Left forelimb (tissue), 1 donor: ENCODE measurements at regions not wholly inside any gene's neighbourhood (a gene's known extent, or its start where the extent isn't known, plus 50 kb on each side); places are given as distances from the start of the nearest gene placed in this dataset.
"Not testable (repeated sequence)": the region's sequence is repeated elsewhere in the genome, so short reads cannot be mapped to it uniquely, and the experiment has no call there.

ENCODE experiments used
- DNase-seq: peaks from one replicate; pipeline ENCODE4 v3.0.0-alpha.2; 2018; ENCODE audit warnings: low spot score

DNA sequence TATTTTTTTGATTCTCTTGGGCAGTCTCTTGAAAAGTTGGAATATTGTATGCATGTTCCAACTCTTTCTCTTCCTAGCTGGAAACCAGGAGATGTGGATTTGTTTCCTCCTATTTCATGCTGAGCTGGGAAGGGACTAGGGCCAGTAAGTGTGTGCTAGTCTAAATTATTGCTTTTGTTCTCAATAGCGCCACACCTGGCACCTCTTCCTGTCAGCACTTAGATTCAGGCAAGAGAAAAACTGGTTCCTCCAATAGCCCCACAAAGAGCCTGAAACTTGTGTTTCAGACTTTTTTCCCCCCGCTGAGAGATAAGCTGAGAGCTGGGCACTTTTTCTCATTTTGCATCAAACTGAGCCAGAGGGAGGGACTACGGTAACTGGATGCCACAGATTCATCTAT lies 353.4 kb downstream of the OLFM4 start:
- DNase-seq, result no peak

DNA sequence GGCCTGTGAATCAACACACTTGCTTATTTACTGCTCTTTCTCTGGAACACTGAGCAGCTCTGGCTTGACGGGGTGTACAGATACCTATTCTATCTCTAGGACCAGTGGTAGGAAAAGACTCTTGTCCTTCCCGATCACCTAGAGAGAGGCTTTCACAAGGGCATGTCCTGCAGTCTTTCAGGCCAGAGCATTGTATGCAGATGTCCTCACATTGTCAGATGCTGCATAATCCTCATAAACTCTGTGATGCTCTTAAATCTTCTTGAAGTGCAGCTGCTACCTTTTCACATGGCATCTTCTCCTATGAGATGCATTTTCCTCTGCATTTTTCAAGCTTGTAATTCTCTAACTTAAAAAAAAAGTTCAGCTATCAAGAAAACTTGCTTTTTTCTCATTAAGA lies 369.4 kb downstream of the OLFM4 start:
- DNase-seq, result no peak

DNA sequence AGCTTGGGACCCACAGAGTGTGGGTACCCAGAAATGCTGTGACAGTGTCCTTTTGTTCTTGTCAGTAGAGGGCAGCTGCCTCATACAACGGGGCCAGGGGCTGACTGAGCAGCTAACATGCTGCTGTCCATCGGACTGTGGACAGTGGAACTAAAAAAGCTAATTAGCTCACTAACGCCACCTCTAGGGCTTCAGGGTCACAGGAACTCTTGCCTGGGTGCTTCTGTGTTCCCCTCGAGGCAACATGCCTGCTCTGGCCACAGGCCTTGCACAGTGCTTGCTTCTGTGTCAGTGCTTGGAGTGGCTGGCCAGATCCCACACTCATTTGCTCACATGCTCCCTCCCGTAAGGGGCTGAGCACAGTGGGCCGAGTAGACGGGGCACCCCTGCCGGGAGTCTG lies 377.0 kb downstream of the OLFM4 start:
- no peak for DNase-seq

DNA sequence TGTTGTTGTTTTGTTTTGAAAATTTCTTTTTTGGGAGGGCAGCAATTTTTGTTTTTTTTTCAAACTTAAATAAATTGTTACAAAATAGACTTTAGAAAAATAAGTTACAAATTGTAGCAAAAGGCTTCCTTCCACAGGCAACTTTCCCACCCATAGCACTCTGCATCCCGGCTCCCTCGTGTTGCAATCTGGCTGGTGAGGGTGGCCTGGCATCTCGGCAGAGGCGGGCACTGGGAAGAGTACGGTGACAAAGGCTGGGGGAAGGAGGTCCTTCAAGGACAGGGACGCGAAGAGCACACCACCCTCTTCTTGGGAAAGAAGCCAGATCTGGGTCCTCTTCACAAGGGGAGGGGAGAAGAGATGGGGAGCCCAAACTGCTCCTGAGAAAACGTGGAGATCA lies 379.7 kb downstream of the OLFM4 start:
- DNase-seq, result no peak

DNA sequence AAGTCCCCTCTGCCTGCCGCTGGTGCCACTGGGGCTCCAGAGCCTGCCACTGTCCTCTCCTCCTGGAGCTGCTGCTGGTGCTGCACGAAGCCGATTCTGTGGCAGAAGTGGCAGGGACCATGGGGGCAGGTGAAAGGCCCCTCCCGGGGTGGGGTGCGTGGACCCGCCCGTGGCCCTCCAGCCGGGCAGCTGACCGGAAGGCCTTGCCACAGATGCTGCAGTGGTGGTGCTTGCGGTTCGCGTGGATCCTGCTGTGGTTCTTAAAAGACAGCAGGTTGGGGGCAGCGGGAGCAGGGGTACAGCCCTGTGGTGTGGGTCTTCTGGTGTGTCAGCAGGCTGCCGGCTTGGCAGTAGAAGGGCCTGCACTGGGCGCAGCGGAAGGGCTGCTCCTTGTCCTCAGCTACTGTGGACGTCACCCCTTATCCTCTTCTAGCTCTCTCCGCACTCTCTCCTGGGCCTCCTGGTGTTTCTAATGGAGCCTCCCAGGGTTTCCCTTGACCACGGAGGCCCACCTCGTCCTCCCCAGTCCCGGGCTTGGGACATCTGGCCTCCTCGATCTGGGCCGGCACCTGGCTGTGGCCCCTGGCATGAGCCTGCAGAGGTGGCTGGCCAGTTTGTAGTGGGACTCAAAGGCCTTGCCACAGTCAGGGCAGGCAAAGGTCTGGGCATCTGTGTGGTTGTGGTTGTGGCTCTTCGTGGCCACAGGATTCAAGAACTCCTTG lies 380.4 kb downstream of the OLFM4 start:
- no peak for DNase-seq

DNA sequence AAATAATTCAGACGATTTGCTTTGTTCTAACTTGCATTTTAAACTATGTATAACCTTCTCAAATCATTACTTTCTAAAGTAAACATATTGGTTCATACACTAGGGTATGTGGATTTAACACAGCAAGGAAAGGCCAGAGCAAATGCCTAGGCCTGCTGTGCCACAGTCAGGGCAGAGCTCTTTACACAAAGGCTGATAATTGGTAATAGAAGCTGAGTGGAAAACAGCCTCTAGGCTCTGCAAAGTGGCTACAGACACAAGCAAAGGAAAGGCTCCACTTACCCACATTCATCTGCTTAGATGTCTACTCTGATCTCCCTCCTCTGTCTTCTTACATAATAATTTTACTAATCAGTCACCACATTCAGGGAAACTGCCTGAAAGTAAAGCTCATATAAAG lies 382.9 kb downstream of the OLFM4 start:
- DNase-seq, result no peak

DNA sequence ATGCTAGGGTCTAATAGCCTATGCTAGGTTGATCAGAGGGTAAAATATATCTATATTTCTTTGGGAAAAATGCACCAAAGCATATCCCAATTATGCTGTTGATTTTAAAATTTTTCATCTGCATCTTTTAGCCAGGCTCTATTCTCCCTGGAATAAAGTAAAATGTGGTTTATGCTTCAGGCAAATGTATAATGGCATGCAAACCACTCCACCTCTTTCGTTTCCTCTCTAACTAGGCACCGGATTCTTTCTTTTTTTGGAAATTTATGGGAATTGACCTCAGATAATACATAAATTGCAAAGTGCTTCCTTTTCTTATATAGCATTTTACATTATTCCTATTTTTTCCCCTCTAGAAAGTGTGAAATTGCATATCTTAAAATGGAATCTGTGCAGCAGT lies 386.5 kb downstream of the OLFM4 start:
- no peak for DNase-seq

DNA sequence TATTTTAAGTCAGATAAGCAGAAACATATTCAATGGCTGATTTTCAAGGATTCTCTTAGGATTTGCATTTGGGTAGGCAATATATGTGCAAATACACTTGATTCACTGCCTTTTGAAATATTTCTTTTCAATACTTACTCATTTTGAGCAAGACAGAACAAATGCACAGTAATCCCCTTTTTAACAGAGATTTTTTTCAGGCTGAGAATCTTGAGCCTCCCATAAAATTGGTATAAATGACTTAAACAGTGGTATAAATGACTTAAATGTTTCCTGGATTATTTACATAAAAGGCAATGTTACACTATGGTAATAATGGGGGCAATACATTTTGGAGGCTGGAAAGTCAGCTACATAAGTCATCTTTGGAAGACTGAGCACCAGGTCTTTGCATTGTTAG lies 389.0 kb downstream of the OLFM4 start:
- DNase-seq, result no peak

DNA sequence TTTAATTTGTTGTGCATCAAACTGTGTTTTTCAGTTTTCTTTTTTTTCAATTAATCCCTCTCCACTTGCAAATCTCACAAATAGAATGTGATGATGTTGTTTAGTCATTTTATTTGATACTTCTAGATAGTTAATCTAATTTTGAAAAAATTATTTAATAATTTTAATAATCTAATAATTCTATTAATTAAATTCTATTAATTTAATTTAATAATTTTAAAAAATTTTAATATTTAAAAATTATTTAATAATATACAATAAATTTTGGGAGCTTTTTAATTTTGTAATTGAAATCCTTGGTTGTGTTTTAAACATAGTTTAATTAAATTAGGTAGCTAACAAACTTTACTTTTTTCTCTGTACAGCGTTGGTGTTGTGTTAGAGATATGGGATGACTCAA lies 393.8 kb downstream of the OLFM4 start:
- DNase-seq, result no peak

DNA sequence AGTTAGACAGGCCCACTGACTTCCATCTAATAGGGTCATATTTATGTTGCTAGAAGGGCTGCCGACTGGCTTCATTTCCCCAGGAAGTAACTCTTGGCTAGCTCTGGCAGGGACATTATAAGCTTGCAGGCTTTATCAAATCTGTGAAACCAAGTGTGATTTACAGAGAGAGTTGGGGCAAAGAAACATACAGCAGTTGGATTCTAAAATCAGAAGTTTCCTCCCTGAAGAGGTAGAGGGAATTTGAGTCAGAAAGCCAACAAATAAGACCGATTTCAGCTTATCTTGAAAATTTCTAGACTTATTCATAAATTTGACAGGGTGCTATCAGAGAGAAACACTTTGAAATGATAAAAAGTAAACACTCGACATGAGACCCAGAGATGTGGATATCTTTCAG lies 407.8 kb downstream of the OLFM4 start:
- no peak for DNase-seq

DNA sequence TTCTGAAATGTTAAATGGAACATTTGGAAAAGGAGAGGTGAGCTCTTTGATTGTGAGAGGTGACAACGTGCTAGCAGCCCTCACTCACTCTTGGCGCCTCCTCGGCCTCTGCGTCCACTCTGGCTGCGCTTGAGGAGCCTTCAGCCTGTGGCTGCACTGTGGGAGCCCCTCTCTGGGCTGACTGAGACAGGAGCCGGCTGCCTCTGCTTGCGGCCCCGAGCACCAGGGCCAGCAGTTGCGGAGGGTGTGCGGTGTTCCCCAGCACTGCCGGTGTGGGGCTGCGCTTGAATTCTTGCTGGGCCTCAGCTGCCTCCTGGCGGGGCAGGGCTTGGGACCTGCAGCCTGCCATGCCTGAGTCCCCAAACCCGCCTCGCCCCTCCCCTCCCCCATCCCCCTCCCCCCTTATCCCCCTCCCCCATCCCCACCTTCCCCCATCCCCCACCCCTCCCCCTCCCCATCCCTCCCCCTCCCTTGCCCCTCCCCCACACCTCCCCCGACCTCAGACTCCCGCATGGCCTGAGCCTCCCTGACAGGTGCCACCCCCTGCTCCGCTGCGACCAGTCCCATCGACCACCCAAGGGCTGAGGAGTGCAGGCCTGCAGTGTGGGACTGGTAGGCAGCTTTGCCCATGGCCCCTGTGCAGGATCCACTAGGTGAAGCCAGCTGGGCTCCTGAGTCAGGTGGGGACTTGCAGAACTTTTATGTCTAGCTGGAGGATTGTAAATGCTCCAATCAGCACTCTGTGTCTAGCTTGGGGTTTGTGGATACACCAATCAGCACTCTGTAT lies 411.0 kb downstream of the OLFM4 start:
- DNase-seq, result no peak

DNA sequence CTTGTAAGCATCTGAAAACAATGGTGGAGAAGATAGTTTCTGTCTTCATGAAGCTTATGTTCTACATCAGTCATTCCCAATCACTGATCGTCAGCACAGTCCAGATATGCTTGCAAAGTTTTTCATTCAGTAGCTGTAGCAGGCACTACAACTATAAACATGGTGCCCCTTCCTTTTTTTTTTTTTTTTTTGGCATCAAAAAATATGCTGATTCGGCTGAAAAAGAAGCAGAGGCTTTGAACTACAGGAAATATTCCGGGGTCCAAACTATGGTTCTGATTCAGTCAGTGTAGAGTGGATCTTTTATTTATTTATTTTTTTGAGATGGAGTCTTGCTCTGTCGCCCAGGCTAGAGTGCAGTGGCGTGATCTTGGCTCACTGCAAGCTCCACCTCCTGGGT lies 414.4 kb downstream of the OLFM4 start:
- no peak for DNase-seq

DNA sequence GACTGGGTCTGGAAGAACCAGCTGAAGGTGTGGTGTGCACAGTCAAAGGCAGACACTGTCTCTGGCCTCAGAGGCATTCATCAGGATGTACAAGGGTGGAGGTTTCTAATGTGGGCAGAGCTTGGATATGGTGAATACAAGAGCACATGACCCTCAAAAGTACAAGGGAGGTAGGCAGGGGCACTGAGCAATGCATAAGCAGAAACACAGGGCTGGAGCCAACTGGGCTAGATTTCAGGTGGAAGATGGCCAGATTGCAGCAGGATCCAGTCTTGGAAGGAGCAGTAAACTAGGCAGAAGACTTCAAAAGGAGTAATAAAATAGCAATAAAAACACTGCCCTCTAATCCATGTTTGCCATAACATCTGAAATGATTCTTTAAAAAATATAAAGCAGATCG lies 417.1 kb downstream of the OLFM4 start:
- no peak for DNase-seq

DNA sequence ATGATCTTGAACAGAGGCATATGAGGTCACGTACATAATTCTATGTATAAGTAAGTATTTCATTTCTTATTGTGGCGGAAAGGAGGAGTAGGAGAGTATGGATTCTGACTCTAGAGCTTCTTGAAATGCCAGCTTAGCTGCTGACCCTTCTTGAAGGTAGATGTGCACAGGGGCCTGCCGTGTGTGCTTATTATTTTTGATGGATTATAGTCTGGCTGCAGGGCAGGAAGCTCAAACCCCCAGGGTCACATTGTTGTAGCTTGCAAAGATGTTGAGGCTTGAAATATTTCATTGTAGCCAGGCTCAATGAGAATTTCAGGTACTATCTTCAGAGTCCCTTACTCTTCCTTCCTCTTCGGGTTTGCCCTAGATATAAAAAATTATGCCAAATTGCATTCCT lies 418.8 kb downstream of the OLFM4 start:
- no peak for DNase-seq

DNA sequence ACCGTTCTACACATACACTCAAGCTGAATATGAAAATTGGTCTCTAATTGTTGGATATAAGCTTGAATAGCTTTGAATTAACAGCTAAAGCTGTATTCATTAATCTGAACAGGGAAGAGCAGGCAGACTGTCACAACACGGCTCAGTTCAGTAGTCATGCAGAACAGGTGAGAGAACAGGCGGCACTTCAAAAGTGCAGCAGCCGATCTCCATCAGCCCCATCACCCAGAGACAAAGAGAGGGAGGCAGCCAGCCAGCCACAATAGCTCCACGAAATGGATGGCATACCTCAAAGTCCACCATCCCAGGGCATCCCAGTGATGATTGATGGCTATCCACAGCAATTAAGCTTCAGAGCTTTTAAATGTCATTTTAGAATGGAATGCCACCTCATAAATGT lies 419.2 kb downstream of the OLFM4 start:
- no peak for DNase-seq

DNA sequence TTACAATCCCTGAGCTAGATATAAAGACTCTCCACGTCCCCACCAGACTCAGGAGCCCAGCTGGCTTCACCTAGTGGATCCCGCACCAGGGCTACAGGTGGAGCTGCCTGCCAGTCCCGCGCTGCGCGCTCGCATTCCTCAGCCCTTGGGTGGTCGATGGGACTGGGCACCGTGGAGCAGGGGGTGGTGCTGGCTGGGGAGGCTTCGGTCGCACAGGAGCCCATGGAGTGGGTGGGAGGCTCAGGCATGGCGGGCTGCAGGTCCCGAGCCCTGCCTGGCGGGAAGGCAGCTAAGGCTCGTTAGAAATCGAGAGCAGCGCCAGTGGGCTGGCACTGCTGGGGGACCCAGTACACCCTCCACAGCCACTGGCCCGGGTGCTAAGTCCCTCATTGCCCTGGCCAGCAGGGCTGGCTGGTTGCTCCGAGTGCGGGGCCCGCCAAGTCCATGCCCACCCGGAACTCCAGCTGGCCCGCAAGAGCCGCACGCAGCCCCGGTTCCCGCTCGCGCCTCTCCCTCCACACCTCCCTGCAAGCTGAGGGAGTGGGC lies 423.7 kb downstream of the OLFM4 start:
- DNase-seq, result not testable (repeated sequence)

DNA sequence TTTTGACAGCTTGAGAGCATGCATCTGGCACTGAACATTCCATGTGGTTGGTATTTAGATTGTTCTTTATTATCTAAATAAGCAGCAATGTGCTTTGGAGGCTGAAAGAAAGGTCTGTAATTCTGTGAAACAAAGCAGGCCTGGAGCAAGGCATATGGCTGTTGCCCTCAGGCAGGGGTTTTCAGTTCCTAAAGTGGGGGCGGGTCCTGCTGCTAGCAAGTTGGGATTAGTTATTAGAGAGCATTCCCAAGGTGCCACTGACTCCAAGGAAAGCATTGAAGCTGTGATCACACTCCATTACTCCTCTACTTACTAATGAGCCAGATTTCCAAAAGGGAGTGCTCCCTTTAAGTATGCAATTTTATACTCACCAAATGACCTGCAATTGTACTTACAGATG lies 432.2 kb downstream of the OLFM4 start:
- DNase-seq, result no peak

DNA sequence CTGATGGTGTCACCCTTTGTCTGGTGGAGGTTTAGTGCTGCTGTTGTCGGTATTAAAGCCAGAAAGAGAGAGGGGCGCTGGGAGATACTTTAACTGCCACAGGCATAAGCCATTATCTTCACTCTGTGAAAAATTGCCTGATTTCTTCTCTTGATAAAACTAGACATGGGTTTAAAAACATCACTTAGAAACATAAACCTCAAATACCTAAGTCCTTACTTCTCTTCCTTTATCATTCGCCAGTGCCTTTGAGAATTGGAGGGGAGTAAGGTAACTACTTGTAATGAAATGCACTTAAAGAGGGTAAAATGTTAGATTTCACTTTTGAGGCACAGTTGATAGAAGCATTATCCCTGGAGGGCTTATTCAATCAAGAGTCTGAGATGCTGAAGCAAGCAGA lies 434.5 kb downstream of the OLFM4 start:
- DNase-seq, result no peak

DNA sequence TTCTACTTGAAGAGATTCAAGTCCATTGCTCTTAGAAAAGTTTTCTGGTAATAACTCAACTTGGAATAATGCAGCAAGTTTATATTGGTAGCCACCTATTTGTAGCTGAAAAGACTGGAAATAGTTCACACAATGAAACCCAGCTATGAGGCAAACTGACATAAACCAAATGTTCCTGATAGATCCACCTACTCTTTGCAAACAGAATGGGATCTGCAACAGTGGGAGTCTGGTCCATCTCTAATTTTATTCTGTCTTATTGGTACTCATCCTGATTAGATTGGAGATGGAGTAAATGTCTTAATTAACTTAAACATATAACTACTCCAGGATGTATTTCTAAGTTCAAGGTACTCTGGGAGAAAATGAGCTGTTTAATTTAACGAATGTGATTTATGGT lies 438.0 kb downstream of the OLFM4 start:
- no peak for DNase-seq

DNA sequence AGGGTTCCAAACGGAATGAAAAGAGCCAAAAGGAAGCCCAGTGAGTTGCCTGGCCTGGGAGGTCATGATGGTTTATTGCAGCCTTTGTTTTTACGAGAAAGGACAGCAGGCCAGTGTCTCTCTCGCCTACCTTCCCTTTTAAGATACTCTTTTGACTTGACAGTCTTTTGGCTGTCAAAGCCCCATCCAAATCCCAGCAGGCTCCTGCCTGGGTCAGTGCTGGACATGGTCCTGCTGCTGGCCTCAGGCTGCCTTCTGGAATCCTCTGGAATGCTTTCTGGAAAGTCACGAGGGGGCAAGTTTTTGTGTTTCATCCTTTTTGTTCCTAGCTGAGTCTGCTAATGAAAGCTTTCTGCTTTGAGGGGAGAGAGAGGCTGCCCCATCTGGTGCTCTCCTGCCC lies 444.8 kb downstream of the OLFM4 start:
- DNase-seq, result no peak

DNA sequence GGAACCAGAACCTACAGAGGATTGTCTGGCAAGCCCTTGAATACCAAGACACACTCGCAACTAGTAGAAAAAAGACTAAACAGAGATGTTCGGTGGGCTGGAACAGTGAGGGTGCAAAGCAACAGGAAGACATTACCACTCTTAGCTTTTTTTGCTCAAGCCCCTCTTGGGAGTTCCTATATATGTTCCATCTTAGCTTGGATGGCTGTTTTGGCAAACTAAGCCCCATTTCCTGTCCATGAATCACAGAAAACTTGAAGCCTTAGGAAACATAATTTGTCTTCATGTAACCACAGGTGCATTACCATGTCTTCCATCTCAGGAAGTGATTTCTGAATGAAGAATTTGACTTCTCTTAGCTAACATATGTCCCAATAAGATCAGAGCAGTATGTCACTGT lies 446.3 kb downstream of the OLFM4 start:
- DNase-seq, result no peak

DNA sequence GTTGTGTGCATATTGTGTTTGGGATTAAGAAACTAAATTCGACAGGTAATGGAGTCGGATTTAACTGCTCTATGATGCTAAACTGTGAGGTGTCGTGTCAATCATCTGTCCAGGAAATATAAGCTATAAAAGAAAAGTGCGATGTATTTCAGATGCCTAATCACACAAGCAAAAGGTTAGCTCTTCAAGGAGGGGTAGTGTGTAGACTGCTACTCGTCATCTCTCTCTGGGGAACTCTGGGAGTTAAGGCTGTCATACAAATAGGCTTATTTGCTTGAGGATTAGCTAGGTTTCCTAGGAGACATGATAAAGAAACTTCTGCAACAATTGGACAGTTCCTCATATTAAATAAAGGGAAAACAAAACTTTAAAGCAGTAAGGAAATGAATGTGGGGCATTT lies 462.1 kb downstream of the OLFM4 start:
- no peak for DNase-seq

DNA sequence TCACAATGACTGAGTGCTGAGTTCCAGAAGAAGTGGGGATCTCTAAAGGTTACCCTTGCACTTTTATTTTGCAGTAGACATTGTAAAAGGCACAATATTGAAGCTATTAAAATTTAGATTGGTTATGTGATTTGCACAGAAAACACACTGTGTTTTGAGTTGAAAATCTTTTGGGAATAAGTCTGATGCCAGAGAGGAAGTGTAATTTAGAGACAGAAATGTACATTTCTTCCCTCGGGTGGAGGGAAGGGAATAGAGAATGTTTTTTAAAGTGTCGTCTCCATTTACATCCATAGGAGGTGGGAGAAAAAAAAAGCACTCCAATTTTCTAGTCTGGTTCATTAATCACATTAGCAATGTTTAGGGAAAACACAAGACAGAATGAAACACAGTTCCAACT lies 465.8 kb downstream of the OLFM4 start:
- DNase-seq, result no peak
